Testis (tissue), 2 donors: ENCODE measurements at regions not wholly inside any gene's neighbourhood (a gene's known extent, or its start where the extent isn't known, plus 50 kb on each side); places are given as distances from the start of the nearest gene placed in this dataset.
A peak's percentile ranks its signal among the peaks of the same experiment; 100 is the strongest.

Experiments used
- DNase-seq: peaks from one replicate; pipeline ENCODE4 v3.0.0-alpha.2; 2019
- H3K27ac ChIP-seq, 2 donors: fragments of 200-600 bp; sonication (generic); one replicate each; pipeline ENCODE4 v1.5.1; 2019
- H3K27me3 ChIP-seq: fragments of 200-600 bp; sonication (generic); one replicate; pipeline ENCODE4 v1.5.1; 2019
- H3K36me3 ChIP-seq: fragments of 200-600 bp; sonication (generic); one replicate; pipeline ENCODE4 v1.5.1; 2017; ENCODE audit warnings: low read depth; ENCODE audit errors: missing control alignments
- H3K4me1 ChIP-seq: fragments of 200-600 bp; sonication (generic); one replicate; pipeline ENCODE4 v1.5.1; 2019
- H3K4me3 ChIP-seq, 2 donors: fragments of 200-600 bp; sonication (generic); one replicate each; pipeline ENCODE4 v1.5.1; 2017 to 2019
- H3K9me3 ChIP-seq: fragments of 200-600 bp; sonication (generic); one replicate; pipeline ENCODE4 v1.5.1; 2017
- POLR2A ChIP-seq: fragments of 450-650 bp; IDR thresholded peaks from one replicate; pipeline ENCODE4 v1.6.1; 2017; ENCODE audit warnings: antibody characterized with exemption, mild to moderate bottlenecking, moderate library complexity
- WGBS, 2 donors: methylation state at CpG; one replicate each; pipeline ENCODE4 v1.1.5; 2018; 5-methylcytosine and 5-hydroxymethylcytosine counted together
- intact Hi-C: fragments of 100-400 bp; cut with DNase I; formaldehyde crosslinking; loops from one replicate; pipeline ENCODE4 v1.15.1; 2023; ENCODE audit warnings: low total_unique reads
- TF ChIP-seq, protein P1 (sequence below), 3 experiments: fragments of 450-650 bp in 2 of 3; fragments of 200-600 bp in 1 of 3; sonication (generic) in 1 of 3; IDR thresholded peaks; one replicate each; pipeline ENCODE4 v1.5.1; 2016 to 2019; ENCODE audit warnings: antibody characterized with exemption in 3 of 3, mild to moderate bottlenecking in 2 of 3, moderate library complexity in 1 of 3

DNA sequence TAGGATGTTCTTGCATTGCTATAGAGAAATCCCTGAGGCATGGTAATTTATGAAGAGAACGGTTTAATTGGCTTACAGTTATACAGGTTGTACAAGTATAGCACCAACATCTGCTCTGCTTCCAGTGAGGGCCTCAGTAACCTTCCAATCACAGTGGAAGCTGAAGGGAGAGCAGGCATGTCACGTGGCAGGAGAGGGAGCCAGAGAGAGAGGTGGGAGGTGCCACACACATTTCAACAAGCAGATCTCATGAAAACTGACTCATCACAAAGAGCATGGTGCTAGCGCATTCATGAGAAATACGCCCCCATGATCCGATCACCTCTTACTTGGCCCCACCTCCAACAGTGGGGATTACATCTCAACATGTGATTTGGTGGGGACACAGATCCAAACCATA, 871.2 kb downstream of the TFAP2A start:
- 72 to 82% methylated on average over 5 of the region's 5 CpGs for WGBS, 2 donors
- DNase-seq: no peak

DNA sequence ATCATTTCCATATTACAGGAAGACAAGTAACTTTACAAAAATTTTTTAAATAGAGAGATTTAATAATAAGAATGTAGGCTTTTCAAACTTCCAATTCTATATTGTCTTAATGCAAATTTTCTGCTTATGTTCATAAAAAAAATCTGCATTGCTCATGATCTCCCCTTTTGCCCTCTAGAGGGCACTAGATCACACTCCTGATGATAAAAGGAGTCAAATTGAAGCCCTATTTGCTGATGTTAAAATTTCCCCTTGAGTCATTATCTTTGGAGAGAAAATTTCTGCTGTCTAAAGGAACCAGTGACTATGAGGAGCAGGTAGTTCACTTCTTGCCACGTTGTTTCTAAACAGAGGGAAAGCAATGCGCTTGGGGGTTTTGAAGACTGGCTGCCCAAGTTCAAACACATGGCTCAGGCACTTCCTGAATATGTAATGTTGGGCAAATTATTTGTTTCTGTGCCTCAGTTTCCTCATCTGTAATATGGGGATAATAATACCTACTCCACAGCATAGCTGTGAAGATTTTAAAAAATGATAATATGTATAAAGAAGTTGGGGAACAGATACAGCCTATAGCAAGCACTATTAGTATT, 874.2 kb downstream of the TFAP2A start:
- no peak for DNase-seq
- Histone ChIP-seq H3K27me3 (no peaks in the 10 kb centered on the region), H3K4me1 (no peaks in the 10 kb centered on the region), H3K4me3 (no peak overlapping the region), H3K36me3 (no peaks in the 10 kb centered on the region), H3K27ac (no peak overlapping the region), H3K9me3 (no peaks in the 10 kb centered on the region)
- 47 to 52% methylated on average over 2 of the region's 2 CpGs for WGBS, 2 donors
- TF ChIP-seq, protein P1, sequence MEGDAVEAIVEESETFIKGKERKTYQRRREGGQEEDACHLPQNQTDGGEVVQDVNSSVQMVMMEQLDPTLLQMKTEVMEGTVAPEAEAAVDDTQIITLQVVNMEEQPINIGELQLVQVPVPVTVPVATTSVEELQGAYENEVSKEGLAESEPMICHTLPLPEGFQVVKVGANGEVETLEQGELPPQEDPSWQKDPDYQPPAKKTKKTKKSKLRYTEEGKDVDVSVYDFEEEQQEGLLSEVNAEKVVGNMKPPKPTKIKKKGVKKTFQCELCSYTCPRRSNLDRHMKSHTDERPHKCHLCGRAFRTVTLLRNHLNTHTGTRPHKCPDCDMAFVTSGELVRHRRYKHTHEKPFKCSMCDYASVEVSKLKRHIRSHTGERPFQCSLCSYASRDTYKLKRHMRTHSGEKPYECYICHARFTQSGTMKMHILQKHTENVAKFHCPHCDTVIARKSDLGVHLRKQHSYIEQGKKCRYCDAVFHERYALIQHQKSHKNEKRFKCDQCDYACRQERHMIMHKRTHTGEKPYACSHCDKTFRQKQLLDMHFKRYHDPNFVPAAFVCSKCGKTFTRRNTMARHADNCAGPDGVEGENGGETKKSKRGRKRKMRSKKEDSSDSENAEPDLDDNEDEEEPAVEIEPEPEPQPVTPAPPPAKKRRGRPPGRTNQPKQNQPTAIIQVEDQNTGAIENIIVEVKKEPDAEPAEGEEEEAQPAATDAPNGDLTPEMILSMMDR (IDR thresholded peaks at IDR 0.05): peak in 2 of 3 experiments; percentile 15 to 55
- no peak for TF ChIP-seq POLR2A
- intact Hi-C loops: no loop called here

More for the DNA sequence above, 871.2 kb downstream of the TFAP2A start:
- Histone ChIP-seq H3K4me3 (no peak overlapping the region), H3K4me1 (no peaks in the 10 kb centered on the region), H3K9me3 (no peaks in the 10 kb centered on the region), H3K27me3 (no peaks in the 10 kb centered on the region), H3K27ac (no peak overlapping the region), H3K36me3 (no peaks in the 10 kb centered on the region)
- intact Hi-C loops: no loop called here
- no peak for TF ChIP-seq POLR2A
- TF ChIP-seq, protein P1 (IDR thresholded peaks at IDR 0.05): no peak

DNA sequence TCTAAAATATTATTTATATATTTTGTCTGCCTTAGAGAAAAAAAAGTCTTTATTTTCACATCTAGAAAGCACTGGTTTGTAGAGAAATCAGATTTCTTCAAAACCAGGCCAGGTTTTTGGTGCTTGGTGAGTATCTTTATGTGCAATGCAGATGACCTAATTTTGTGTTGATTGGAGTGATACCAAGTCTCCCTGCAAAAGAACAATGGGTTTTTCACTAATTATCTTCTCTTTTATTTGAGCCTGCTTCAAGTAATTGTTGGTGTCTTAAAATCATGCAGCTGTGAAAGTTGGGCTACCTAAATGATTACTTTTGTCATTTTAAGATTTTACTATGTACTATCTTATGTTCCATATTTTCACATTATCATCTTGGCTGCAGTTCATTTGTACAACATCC, 874.7 kb downstream of the TFAP2A start:
- no peaks in the 10 kb centered on the region for H3K36me3 ChIP-seq
- no peak for TF ChIP-seq POLR2A
- TF ChIP-seq, protein P1 (IDR thresholded peaks at IDR 0.05): no peak
- H3K4me1 ChIP-seq: no peaks in the 10 kb centered on the region
- H3K27ac ChIP-seq: no peak overlapping the region
- no peak overlapping the region for H3K4me3 ChIP-seq
- H3K27me3 ChIP-seq: no peaks in the 10 kb centered on the region
- intact Hi-C loops: no loop called here
- no peak for DNase-seq
- H3K9me3 ChIP-seq: no peaks in the 10 kb centered on the region

DNA sequence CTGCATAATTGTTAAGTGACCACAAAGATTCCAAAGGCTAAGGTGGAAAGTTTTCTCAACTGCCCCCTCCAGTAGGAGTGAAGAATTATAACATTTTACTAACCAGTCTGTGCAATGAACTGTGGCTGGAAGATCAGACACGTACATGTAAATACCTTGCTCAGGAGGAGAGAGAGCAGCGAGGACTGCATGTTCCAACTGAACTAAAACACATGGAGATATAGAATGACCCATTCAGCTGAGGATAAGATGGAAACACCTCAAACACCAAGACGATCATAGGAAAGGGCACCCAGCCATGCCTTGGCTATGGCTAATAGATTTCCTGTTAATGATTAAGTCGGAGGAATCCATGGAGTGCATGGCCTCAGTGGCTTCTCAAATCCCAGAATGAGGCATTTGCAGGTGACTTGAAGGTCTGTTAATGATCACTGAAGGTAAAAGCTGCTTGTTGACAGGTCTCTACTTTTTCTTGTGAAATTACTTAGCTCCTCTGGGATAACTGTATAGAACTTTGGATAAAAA, 875.6 kb downstream of the TFAP2A start:
- WGBS, 2 donors: 69 to 74% methylated on average over 4 of the region's 4 CpGs
- H3K36me3 ChIP-seq: no peaks in the 10 kb centered on the region
- TF ChIP-seq, protein P1 (IDR thresholded peaks at IDR 0.05): no peak
- TF ChIP-seq POLR2A: no peak
- H3K9me3 ChIP-seq: no peaks in the 10 kb centered on the region
- intact Hi-C loops: no loop called here
- no peaks in the 10 kb centered on the region for H3K27me3 ChIP-seq
- H3K27ac ChIP-seq: no peak overlapping the region
- H3K4me3 ChIP-seq: no peak overlapping the region
- DNase-seq: no peak
- H3K4me1 ChIP-seq: no peaks in the 10 kb centered on the region

DNA sequence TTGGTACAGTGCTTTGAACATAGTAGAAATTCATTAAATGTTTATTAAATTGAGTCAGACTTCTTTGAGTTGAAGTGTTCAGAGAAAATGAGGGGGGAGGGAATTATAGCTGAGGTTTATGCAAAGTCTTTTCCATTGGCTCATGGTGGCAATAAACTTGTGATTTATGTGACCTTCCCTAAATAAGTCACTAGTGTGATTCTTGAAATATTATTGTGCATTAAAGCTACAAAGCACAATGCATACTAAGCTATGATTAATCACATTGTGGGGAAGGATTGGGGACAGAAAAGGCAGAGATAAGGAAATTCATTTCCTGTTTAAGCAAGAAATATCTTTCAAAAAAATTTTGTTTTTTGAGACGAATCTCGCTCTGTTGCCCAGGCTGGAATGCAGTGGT, 877.5 kb downstream of the TFAP2A start:
- Histone ChIP-seq H3K36me3 (no peaks in the 10 kb centered on the region), H3K4me1 (no peaks in the 10 kb centered on the region), H3K27ac (no peak overlapping the region), H3K27me3 (no peaks in the 10 kb centered on the region), H3K4me3 (no peak overlapping the region), H3K9me3 (no peaks in the 10 kb centered on the region)
- no peak for DNase-seq
- WGBS, 2 donors: 77 to 81% methylated on average over 2 of the region's 2 CpGs
- intact Hi-C loops: no loop called here
- TF ChIP-seq, protein P1 (IDR thresholded peaks at IDR 0.05): no peak
- TF ChIP-seq POLR2A: no peak
